Testis (tissue), 2 donors: ENCODE measurements at regions not wholly inside any gene's neighbourhood (a gene's known extent, or its start where the extent isn't known, plus 50 kb on each side); places are given as distances from the start of the nearest gene placed in this dataset.

Experiments
- POLR2A ChIP-seq: fragments of 450-650 bp; IDR thresholded peaks from one replicate; pipeline ENCODE4 v1.6.1; 2017; ENCODE audit warnings: antibody characterized with exemption, mild to moderate bottlenecking, moderate library complexity
- TF ChIP-seq, protein P1 (sequence below), 3 experiments: fragments of 450-650 bp in 2 of 3; fragments of 200-600 bp in 1 of 3; sonication (generic) in 1 of 3; IDR thresholded peaks; one replicate each; pipeline ENCODE4 v1.5.1; 2016 to 2019; ENCODE audit warnings: antibody characterized with exemption in 3 of 3, mild to moderate bottlenecking in 2 of 3, moderate library complexity in 1 of 3

DNA sequence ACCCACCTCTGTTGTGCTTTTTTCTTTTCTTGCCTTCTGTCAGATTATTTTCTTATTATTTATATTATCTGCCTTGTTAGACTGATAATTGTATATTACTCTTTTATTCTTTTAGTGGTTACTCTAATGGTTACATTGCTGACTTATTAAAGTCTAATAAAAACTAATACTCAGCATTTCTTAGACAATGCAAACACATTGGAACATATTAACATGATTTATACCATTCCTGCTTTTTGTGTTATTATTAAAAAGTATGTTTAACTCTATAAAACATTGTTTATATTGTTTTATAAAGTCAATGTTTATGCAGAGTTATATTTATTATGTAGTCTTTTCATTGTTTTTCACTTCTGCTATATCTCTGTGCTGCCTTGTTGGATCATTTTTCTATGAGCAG is 68.0 kb upstream of the CACNA2D1 start:
- TF ChIP-seq, protein P1, sequence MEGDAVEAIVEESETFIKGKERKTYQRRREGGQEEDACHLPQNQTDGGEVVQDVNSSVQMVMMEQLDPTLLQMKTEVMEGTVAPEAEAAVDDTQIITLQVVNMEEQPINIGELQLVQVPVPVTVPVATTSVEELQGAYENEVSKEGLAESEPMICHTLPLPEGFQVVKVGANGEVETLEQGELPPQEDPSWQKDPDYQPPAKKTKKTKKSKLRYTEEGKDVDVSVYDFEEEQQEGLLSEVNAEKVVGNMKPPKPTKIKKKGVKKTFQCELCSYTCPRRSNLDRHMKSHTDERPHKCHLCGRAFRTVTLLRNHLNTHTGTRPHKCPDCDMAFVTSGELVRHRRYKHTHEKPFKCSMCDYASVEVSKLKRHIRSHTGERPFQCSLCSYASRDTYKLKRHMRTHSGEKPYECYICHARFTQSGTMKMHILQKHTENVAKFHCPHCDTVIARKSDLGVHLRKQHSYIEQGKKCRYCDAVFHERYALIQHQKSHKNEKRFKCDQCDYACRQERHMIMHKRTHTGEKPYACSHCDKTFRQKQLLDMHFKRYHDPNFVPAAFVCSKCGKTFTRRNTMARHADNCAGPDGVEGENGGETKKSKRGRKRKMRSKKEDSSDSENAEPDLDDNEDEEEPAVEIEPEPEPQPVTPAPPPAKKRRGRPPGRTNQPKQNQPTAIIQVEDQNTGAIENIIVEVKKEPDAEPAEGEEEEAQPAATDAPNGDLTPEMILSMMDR (IDR thresholded peaks at IDR 0.05) = no peak
- TF ChIP-seq POLR2A = no peak
